Heart left ventricle (tissue), 13 donors: ENCODE measurements at regions not wholly inside any gene's neighbourhood (a gene's known extent, or its start where the extent isn't known, plus 50 kb on each side); places are given as distances from the start of the nearest gene placed in this dataset.
"Not testable (repeated sequence)": the region's sequence is repeated elsewhere in the genome, so short reads cannot be mapped to it uniquely, and the experiment has no call there.

Source experiments
- POLR2A ChIP-seq, 2 donors: fragments of 450-650 bp; IDR thresholded peaks; one replicate each; pipeline ENCODE4 v1.6.1; 2017; ENCODE audit warnings: antibody characterized with exemption in 2 of 2, mild to moderate bottlenecking in 2 of 2, moderate library complexity in 2 of 2
- TF ChIP-seq, protein P1 (sequence below), 12 donors: fragments of 200-600 bp; sonication (generic) in 4 of 12; IDR thresholded peaks; one replicate each; pipeline versions ENCODE4 v1.5.0 to v1.8.0; 2018 to 2022; ENCODE audit warnings: antibody characterized with exemption in 12 of 12, mild to moderate bottlenecking in 5 of 12
- donor health status: ischemic (EF 13 %, LVEDD 7.1; RV severe dilation, severe dysfunction).
- donor health status: DM: no; HTN: yes; CAD: no.
- donor health status: DM: no; HTN: no; CAD: no.
- donor health status: ischemic (EF 25% LVEDD 6.9; RV normal size, moderate dysfunction).
- donor health status: ischemic (EF 25% LVEDD 5.7; RV mildly dilated, moderate dysfunction).
- donor health status: ischemic (EF 35%, LVEDD 5.7; RV mildly dilated, moderate dysfunction).
- donor health status: nonischemic (EF 11% LVEDD 7.7; RV severe dilation, severe dysfunction).
- donor health status: DM: yes; HTN: yes; CAD: no.
- donor health status: PGD.
- donor health status: ischemic (EF 29% LVEDD 5.4; RV normal size, mild dysfunction).
- donor health status: nonischemic (EF 23%, LVEDD 6.1; RV moderate dilation, normal function).

DNA sequence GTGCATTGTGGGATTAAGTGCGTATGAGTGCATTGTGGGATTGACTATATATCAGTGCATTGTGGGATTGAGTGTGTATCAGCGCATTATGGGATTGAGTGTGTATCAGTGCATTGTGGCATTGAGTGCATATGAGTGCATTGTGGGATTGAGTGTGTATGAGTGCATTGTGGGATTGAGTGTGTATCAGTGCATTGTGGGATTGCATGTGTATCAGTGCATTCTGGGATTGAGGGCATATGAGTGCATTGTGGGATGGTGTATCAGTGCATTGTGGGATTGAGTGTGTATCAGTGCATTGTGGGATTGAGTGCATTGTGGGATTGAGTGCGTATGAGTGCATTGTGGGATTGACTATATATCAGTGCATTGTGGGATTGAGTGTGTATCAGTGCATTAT lies 106.4 kb downstream of the SHOX start:
- TF ChIP-seq, protein P1, sequence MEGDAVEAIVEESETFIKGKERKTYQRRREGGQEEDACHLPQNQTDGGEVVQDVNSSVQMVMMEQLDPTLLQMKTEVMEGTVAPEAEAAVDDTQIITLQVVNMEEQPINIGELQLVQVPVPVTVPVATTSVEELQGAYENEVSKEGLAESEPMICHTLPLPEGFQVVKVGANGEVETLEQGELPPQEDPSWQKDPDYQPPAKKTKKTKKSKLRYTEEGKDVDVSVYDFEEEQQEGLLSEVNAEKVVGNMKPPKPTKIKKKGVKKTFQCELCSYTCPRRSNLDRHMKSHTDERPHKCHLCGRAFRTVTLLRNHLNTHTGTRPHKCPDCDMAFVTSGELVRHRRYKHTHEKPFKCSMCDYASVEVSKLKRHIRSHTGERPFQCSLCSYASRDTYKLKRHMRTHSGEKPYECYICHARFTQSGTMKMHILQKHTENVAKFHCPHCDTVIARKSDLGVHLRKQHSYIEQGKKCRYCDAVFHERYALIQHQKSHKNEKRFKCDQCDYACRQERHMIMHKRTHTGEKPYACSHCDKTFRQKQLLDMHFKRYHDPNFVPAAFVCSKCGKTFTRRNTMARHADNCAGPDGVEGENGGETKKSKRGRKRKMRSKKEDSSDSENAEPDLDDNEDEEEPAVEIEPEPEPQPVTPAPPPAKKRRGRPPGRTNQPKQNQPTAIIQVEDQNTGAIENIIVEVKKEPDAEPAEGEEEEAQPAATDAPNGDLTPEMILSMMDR (IDR thresholded peaks at IDR 0.05), result not testable (repeated sequence)
- TF ChIP-seq POLR2A (IDR thresholded peaks at IDR 0.05), result not testable (repeated sequence)
